Gastroesophageal sphincter (tissue), 4 donors: ENCODE measurements at regions not wholly inside any gene's neighbourhood (a gene's known extent, or its start where the extent isn't known, plus 50 kb on each side); places are given as distances from the start of the nearest gene placed in this dataset.

ENCODE experiments used
- ATAC-seq: fragments of 150-250 bp; one replicate; pipeline ENCODE4 v1.9.1; 2016; ENCODE audit warnings: mild to moderate bottlenecking, moderate library complexity
- H3K27ac ChIP-seq, 4 donors: fragments of 200-600 bp; sonication (generic) in 3 of 4; 1 replicate in 3 of 4; 2 replicates in 1 of 4; pipeline ENCODE4 v1.5.1; 2016 to 2019
- H3K27me3 ChIP-seq: fragments of 200-600 bp; sonication (generic); one replicate; pipeline ENCODE4 v1.5.1; 2019
- H3K36me3 ChIP-seq, 2 donors: fragments of 200-600 bp; sonication (generic); one replicate each; pipeline ENCODE4 v1.5.1; 2019; ENCODE audit warnings: control low read depth in 1 of 2
- H3K4me1 ChIP-seq, 3 donors: fragments of 200-600 bp; sonication (generic); 1 replicate in 2 of 3; 2 replicates in 1 of 3; pipeline ENCODE4 v1.5.1; 2016 to 2019; ENCODE audit warnings: control low read depth in 2 of 3
- H3K4me3 ChIP-seq, 2 donors: fragments of 200-600 bp; sonication (generic); one replicate each; pipeline ENCODE4 v1.5.1; 2019; ENCODE audit warnings: mild to moderate bottlenecking in 1 of 2, moderate library complexity in 1 of 2
- H3K9me3 ChIP-seq, 3 donors: fragments of 200-600 bp; sonication (generic); one replicate each; pipeline ENCODE4 v1.5.1; 2017 to 2019; ENCODE audit warnings: control low read depth in 2 of 3
- EP300 ChIP-seq: sonication (generic); formaldehyde crosslinking; IDR thresholded peaks from one replicate; pipeline ENCODE4 v1.6.1; 2017; ENCODE audit warnings: antibody characterized with exemption, mild to moderate bottlenecking
- POLR2A ChIP-seq, 2 donors: fragments of 450-650 bp; IDR thresholded peaks; one replicate each; pipeline ENCODE4 v1.6.1; 2017; ENCODE audit warnings: antibody characterized with exemption in 2 of 2, mild to moderate bottlenecking in 2 of 2, moderate library complexity in 1 of 2
- POLR2AphosphoS5 ChIP-seq: sonication (generic); formaldehyde crosslinking; IDR thresholded peaks from one replicate; pipeline ENCODE4 v1.6.1; 2017; ENCODE audit warnings: antibody characterized with exemption
- WGBS, 2 donors: methylation state at CpG; one replicate each; pipeline ENCODE4 v1.1.5; 2018; ENCODE audit warnings: low coverage in 1 of 2; 5-methylcytosine and 5-hydroxymethylcytosine counted together
- TF ChIP-seq, protein P1 (sequence below), 4 experiments: fragments of 200-600 bp in 2 of 4; fragments of 450-650 bp in 2 of 4; sonication (generic) in 1 of 4; IDR thresholded peaks; one replicate each; pipeline ENCODE4 v1.5.1; 2017 to 2019; ENCODE audit warnings: antibody characterized with exemption in 4 of 4, mild to moderate bottlenecking in 2 of 4, moderate library complexity in 2 of 4

DNA sequence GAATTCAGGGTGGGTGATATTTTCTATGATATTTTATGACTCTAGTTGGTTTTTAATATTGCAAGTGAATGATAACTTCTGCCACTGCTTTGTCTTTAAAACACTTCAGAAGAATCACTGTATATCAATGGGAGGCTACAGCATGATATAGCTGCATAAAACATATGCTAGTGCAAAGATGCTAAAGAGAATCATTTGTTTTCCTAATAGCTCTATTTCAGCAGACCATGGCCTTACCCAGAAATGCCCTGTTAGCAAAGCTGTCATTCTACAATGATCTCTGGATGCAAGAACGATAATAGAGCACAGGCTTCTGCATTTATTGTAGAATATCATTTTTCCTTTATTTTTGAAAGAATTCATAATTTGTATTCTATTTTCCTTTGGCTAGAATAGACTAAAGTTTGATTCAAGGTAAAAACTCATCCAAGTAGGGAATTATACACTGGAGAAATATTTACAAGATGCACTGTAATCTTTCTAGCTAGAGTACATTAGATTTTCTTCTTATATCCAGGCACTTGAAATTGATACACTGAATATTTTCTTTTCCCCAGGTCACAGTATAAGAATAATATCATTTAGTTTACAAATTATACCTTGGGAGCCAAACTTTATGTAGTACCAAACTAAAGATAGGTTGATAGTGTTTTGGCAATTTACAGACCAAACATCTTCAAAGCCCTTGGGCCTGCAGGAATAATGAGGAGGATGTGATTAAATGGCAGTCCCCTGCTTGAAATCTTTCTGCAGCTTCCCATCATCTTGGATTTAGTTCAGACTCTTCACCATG is 252.6 kb upstream of the LINC00305 start:
- H3K27me3 ChIP-seq: no peaks in the 10 kb centered on the region
- H3K36me3 ChIP-seq: no peaks in the 10 kb centered on the region
- 56 to 62% methylated on average over 1 of the region's 1 CpG for WGBS, 2 donors
- no peaks in the 10 kb centered on the region for H3K9me3 ChIP-seq
- no peak overlapping the region for H3K4me3 ChIP-seq
- H3K27ac ChIP-seq: no peak overlapping the region
- ATAC-seq: no peak
- no peak for TF ChIP-seq EP300
- no peak for TF ChIP-seq POLR2AphosphoS5
- H3K4me1 ChIP-seq: no peaks in the 10 kb centered on the region

DNA sequence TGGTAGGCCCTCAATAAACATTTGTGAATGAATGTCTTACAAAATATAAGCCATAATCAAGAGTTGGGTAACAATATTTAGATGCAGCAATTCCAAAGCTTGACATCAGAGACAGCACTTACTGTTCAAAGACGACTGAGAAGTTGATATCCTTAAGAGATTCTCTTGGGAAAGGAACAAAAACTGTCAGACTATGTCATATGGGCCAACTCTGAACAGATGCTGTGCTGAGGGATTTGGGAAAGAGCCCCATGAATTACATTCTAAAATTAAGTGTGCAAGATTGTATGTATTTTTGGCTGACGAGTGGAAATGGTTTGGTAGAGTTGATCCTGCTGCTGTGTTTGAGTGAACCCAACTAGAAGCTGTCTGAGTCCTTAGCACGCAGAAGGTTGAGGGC is 250.7 kb upstream of the LINC00305 start:
- Histone ChIP-seq H3K36me3 (no peaks in the 10 kb centered on the region), H3K27ac (no peak overlapping the region), H3K27me3 (no peaks in the 10 kb centered on the region), H3K4me3 (no peak overlapping the region), H3K4me1 (no peaks in the 10 kb centered on the region), H3K9me3 (no peaks in the 10 kb centered on the region)
- 59 to 76% methylated on average over 2 to 3 of the region's 3 CpGs for WGBS, 2 donors
- no peak for TF ChIP-seq POLR2A (IDR thresholded peaks at IDR 0.05)
- TF ChIP-seq, protein P1, sequence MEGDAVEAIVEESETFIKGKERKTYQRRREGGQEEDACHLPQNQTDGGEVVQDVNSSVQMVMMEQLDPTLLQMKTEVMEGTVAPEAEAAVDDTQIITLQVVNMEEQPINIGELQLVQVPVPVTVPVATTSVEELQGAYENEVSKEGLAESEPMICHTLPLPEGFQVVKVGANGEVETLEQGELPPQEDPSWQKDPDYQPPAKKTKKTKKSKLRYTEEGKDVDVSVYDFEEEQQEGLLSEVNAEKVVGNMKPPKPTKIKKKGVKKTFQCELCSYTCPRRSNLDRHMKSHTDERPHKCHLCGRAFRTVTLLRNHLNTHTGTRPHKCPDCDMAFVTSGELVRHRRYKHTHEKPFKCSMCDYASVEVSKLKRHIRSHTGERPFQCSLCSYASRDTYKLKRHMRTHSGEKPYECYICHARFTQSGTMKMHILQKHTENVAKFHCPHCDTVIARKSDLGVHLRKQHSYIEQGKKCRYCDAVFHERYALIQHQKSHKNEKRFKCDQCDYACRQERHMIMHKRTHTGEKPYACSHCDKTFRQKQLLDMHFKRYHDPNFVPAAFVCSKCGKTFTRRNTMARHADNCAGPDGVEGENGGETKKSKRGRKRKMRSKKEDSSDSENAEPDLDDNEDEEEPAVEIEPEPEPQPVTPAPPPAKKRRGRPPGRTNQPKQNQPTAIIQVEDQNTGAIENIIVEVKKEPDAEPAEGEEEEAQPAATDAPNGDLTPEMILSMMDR (IDR thresholded peaks at IDR 0.05): no peak
- no peak for TF ChIP-seq EP300
- no peak for TF ChIP-seq POLR2AphosphoS5
- ATAC-seq: no peak

DNA sequence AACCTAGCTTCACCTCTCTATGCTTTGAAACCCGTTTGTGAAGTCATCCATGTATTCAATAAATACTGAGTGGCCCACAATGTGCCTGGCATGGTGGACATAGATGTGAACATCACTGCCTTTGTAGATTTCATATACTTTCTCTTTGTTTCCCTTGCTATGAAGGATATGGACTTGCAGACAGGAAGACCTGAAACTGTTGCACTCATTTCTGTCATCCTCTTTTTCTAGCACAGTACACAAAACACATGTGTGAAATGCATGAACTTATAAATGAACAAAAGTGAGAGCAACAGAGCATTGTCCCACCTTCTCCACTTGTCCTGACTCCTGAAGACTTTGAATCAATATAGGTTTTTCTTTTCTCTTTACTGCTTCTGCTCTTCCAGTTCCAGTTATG is 249.4 kb upstream of the LINC00305 start:
- TF ChIP-seq, protein P1 (IDR thresholded peaks at IDR 0.05): no peak
- no peak for TF ChIP-seq POLR2AphosphoS5
- no peak for TF ChIP-seq EP300
- TF ChIP-seq POLR2A (IDR thresholded peaks at IDR 0.05): no peak
- Histone ChIP-seq H3K27me3 (no peaks in the 10 kb centered on the region), H3K27ac (no peak overlapping the region), H3K9me3 (no peaks in the 10 kb centered on the region), H3K4me3 (no peak overlapping the region), H3K36me3 (no peaks in the 10 kb centered on the region), H3K4me1 (no peaks in the 10 kb centered on the region)
- 85 to 88% methylated on average over 1 of the region's 1 CpG for WGBS, 2 donors
- no peak for ATAC-seq

DNA sequence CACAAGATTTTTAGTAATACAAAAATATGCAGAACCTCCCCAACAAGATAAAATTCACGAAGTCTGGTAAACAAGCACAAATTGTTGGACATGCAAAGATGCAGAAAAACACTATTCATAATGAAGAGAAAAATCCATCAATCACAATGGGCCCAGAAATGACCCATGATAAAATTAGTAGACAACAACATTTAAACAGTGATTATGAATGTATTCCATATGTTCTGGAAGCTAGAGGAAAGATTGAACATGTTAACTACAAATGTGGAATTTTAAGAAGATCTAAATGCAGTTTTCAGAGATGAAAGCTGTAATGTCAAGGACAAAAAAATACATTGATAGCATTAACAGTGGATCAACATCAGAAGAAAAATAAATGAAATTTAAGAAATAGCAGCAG is 243.3 kb upstream of the LINC00305 start:
- H3K27ac ChIP-seq: no peak overlapping the region
- no peaks in the 10 kb centered on the region for H3K9me3 ChIP-seq
- 25 to 50% methylated on average over 1 of the region's 1 CpG for WGBS, 2 donors
- no peaks in the 10 kb centered on the region for H3K27me3 ChIP-seq
- no peak for TF ChIP-seq POLR2AphosphoS5
- no peak for TF ChIP-seq POLR2A (IDR thresholded peaks at IDR 0.05)
- no peak for TF ChIP-seq EP300
- TF ChIP-seq, protein P1 (IDR thresholded peaks at IDR 0.05): no peak
- H3K36me3 ChIP-seq: no peaks in the 10 kb centered on the region
- no peaks in the 10 kb centered on the region for H3K4me1 ChIP-seq
- H3K4me3 ChIP-seq: no peak overlapping the region
- ATAC-seq: no peak

- H3K36me3 ChIP-seq: no peaks in the 10 kb centered on the region
- no peaks in the 10 kb centered on the region for H3K9me3 ChIP-seq
- no peak for ATAC-seq
- peaks cover 5% of the 10 kb centered on the region for H3K27me3 ChIP-seq
- TF ChIP-seq POLR2A (IDR thresholded peaks at IDR 0.05): no peak
- TF ChIP-seq POLR2AphosphoS5: no peak
- TF ChIP-seq, protein P1 (IDR thresholded peaks at IDR 0.05): no peak
- no peak for TF ChIP-seq EP300
- H3K4me3 ChIP-seq: no peak overlapping the region
- no peaks in the 10 kb centered on the region for H3K4me1 ChIP-seq
- no peak overlapping the region for H3K27ac ChIP-seq
- 63 to 70% methylated on average over 1 of the region's 1 CpG for WGBS, 2 donors
Measured at GRCh38 chr18:64384101-64384500, 235.2 kb upstream of the LINC00305 start.
